ENCODE measurements at regions not wholly inside any gene's neighbourhood (a gene's known extent, or its start where the extent isn't known, plus 50 kb on each side); places are given as distances from the start of the nearest gene placed in this dataset.
"Not testable (repeated sequence)": the region's sequence is repeated elsewhere in the genome, so short reads cannot be mapped to it uniquely, and the experiment has no call there.

GRCh38 chr9:115412656-115413055 is 294.7 kb upstream of the TNC start:
- TF ChIP-seq, protein P1, sequence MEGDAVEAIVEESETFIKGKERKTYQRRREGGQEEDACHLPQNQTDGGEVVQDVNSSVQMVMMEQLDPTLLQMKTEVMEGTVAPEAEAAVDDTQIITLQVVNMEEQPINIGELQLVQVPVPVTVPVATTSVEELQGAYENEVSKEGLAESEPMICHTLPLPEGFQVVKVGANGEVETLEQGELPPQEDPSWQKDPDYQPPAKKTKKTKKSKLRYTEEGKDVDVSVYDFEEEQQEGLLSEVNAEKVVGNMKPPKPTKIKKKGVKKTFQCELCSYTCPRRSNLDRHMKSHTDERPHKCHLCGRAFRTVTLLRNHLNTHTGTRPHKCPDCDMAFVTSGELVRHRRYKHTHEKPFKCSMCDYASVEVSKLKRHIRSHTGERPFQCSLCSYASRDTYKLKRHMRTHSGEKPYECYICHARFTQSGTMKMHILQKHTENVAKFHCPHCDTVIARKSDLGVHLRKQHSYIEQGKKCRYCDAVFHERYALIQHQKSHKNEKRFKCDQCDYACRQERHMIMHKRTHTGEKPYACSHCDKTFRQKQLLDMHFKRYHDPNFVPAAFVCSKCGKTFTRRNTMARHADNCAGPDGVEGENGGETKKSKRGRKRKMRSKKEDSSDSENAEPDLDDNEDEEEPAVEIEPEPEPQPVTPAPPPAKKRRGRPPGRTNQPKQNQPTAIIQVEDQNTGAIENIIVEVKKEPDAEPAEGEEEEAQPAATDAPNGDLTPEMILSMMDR (IDR thresholded peaks at IDR 0.05; ENCODE audit: insufficient read depth, low read length), result no peak
- no peak for DNase-seq (ENCODE audit: low read depth)
- H3K4me3 ChIP-seq (ENCODE audit: low read depth, low read length), result no peak overlapping the region

GRCh38 chr9:115413304-115413703 is 295.3 kb upstream of the TNC start:
- TF ChIP-seq, protein P1 (IDR thresholded peaks at IDR 0.05; ENCODE audit: insufficient read depth, low read length), result no peak
- no peak for DNase-seq (ENCODE audit: low read depth)
- no peak overlapping the region for H3K4me3 ChIP-seq (ENCODE audit: low read depth, low read length)

DNA sequence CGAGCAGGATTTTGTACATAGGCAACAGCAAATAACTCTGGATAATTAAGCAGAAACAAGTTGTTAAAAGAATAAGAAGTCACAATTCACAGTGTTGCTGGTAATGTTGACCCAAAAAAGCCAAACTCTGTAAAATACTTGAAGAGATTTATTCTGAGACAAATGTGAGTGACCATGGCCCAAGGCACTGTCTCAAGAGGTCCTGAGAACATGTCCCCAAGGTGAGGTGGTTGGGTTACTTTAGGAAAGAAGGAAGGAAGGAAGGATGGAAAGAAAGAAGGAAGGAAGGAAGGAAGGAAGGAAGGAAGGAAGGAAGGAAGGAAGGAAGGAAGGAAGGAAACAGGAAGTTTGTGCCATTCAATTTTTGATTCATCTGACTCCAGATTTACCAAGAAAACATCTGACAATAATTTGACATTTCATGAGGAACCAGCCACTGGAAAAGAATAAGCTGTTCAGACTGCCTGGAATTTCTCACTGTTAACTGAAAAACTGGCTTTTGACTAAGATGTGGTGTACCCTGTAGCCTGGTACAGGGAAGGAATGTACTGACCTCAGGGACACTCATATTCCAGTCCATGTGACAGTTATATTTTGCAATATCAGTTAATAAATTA is 295.9 kb upstream of the TNC start:
- no peak for DNase-seq (ENCODE audit: low read depth)
- TF ChIP-seq, protein P1 (IDR thresholded peaks at IDR 0.05; ENCODE audit: insufficient read depth, low read length), result no peak
- H3K4me3 ChIP-seq (ENCODE audit: low read depth, low read length), result no peak overlapping the region

DNA sequence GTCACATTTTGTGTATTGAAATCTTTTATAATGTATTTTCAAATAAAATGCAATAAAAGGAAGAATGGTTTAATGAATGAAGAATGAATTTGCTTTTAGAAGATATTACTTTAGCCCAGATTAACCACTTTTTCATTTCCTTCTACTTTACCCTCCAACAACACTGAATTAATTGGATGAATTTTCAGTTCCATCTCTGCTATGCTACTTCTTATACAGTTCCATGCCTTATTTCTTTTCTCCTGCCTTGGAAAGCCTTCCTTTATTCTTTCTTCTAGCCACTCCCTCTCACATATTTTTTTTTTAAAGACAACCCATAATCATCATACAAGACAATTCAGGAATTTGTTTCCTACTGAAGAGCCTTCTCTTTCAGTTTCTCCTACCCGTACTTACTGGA is 296.6 kb upstream of the TNC start:
- no peak for DNase-seq (ENCODE audit: low read depth)
- no peak overlapping the region for H3K4me3 ChIP-seq (ENCODE audit: low read depth, low read length)
- TF ChIP-seq, protein P1 (IDR thresholded peaks at IDR 0.05; ENCODE audit: insufficient read depth, low read length), result no peak

- TF ChIP-seq, protein P1 (IDR thresholded peaks at IDR 0.05; ENCODE audit: insufficient read depth, low read length), result no peak
Measured at GRCh38 chr9:115415450-115415849, 297.5 kb upstream of the TNC start.

DNA sequence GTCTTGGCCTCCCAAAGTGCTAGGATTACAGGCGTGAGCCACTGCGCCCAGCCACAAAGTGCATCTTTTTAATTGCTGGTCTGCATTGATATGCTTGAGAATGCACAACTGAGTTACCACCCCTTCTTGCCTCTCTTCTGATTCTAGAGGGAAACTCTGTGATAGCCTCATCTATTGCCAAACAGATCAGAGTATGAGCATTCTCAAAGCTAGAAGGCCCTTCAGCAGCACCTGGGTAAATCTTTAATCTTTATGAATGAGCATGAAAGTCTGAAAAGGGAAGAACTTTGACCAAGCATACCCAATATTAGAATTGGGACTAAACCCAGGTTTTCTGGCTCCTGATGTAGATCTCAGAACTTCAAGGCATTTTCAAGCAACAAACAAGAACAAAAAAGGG is 298.3 kb upstream of the TNC start:
- no peak for DNase-seq (ENCODE audit: low read depth)

More at GRCh38 chr9:115415450-115415849, 297.5 kb upstream of the TNC start:
- H3K4me3 ChIP-seq (ENCODE audit: low read depth, low read length), result no peak overlapping the region
- no peak for DNase-seq (ENCODE audit: low read depth)

GRCh38 chr9:115418181-115418580 is 300.2 kb upstream of the TNC start:
- DNase-seq (ENCODE audit: low read depth); H3K4me3 ChIP-seq (ENCODE audit: low read depth, low read length): not testable (repeated sequence)

More for the DNA sequence above, 298.3 kb upstream of the TNC start:
- TF ChIP-seq, protein P1 (IDR thresholded peaks at IDR 0.05; ENCODE audit: insufficient read depth, low read length), result no peak
- H3K4me3 ChIP-seq (ENCODE audit: low read depth, low read length), result no peak overlapping the region

Data from fibroblast of the aortic adventitia (primary cell).